Trophoblast cell (in vitro differentiated cells and primary cell): ENCODE measurements at regions not wholly inside any gene's neighbourhood (a gene's known extent, or its start where the extent isn't known, plus 50 kb on each side); places are given as distances from the start of the nearest gene placed in this dataset.

Experiments
- DNase-seq, 2 donors: peaks; one replicate each; pipeline ENCODE4 v3.0.0-alpha.2; 2016
- H2AFZ ChIP-seq: 2 replicates; pipeline ENCODE4 v1.6.1; 2013; ENCODE audit warnings: low read length, moderate library complexity, mild to moderate bottlenecking; ENCODE audit not compliant: insufficient read depth, poor library complexity
- H2AK5ac ChIP-seq: 2 replicates; pipeline ENCODE4 v1.6.1; 2013; ENCODE audit warnings: mild to moderate bottlenecking, low read length
- H2BK120ac ChIP-seq: 2 replicates; pipeline ENCODE4 v1.6.1; 2013; ENCODE audit warnings: low read length, mild to moderate bottlenecking, moderate library complexity; ENCODE audit not compliant: insufficient read depth, poor library complexity
- H2BK12ac ChIP-seq: 2 replicates; pipeline ENCODE4 v1.6.1; 2013; ENCODE audit warnings: mild to moderate bottlenecking, low read length, moderate library complexity
- H2BK5ac ChIP-seq: 2 replicates; pipeline ENCODE4 v1.6.1; 2013; ENCODE audit warnings: low read length, low read depth, moderate library complexity, mild to moderate bottlenecking; ENCODE audit not compliant: poor library complexity
- H3K14ac ChIP-seq: 2 replicates; pipeline ENCODE4 v1.6.1; 2013; ENCODE audit warnings: mild to moderate bottlenecking, low read length
- H3K18ac ChIP-seq: 2 replicates; pipeline ENCODE4 v1.6.1; 2013; ENCODE audit warnings: mild to moderate bottlenecking, low read length
- H3K23ac ChIP-seq: 2 replicates; pipeline ENCODE4 v1.6.1; 2013; ENCODE audit warnings: low read length
- H3K27ac ChIP-seq: 2 replicates; pipeline ENCODE4 v1.5.1; 2013; ENCODE audit warnings: low read depth, mild to moderate bottlenecking, inconsistent platforms, low read length, moderate library complexity
- H3K27me3 ChIP-seq: 2 replicates; pipeline ENCODE4 v1.6.1; 2013; ENCODE audit warnings: inconsistent platforms, mild to moderate bottlenecking, low read length, moderate library complexity; ENCODE audit not compliant: insufficient read depth
- H3K36me3 ChIP-seq, 2 experiments: 1 replicate in 1 of 2; 2 replicates in 1 of 2; pipeline ENCODE4 v1.6.1; 2013; ENCODE audit warnings: low read length in 2 of 2, mild to moderate bottlenecking in 2 of 2, moderate library complexity in 1 of 2; ENCODE audit not compliant: insufficient read depth in 2 of 2, control insufficient read depth in 1 of 2
- H3K4ac ChIP-seq: 2 replicates; pipeline ENCODE4 v1.6.1; 2013; ENCODE audit warnings: low read depth, mild to moderate bottlenecking, low read length, moderate library complexity
- H3K4me1 ChIP-seq, 2 experiments: 1 replicate in 1 of 2; 2 replicates in 1 of 2; pipeline ENCODE4 v1.6.1; 2013; ENCODE audit warnings: low read length in 2 of 2, mild to moderate bottlenecking in 2 of 2, moderate library complexity in 1 of 2; ENCODE audit not compliant: insufficient read depth in 2 of 2, control insufficient read depth in 1 of 2
- H3K4me2 ChIP-seq: 2 replicates; pipeline ENCODE4 v1.6.1; 2013; ENCODE audit warnings: inconsistent platforms, mild to moderate bottlenecking, low read length, moderate library complexity
- H3K4me3 ChIP-seq: 2 replicates; pipeline ENCODE4 v1.5.1; 2013; ENCODE audit warnings: mild to moderate bottlenecking, low read depth, low read length, inconsistent platforms
- H3K79me1 ChIP-seq: one replicate; pipeline ENCODE4 v1.6.1; 2013; ENCODE audit warnings: low read length
- H3K79me2 ChIP-seq: 2 replicates; pipeline ENCODE4 v1.6.1; 2013; ENCODE audit warnings: low read length, mild to moderate bottlenecking; ENCODE audit not compliant: control insufficient read depth, insufficient read depth, poor library complexity
- H3K9ac ChIP-seq: 2 replicates; pipeline ENCODE4 v1.6.1; 2013; ENCODE audit warnings: mild to moderate bottlenecking, low read length
- H3K9me3 ChIP-seq: 2 replicates; pipeline ENCODE4 v1.6.1; 2013; ENCODE audit warnings: low read depth, mild to moderate bottlenecking, control low read depth, inconsistent platforms, low read length; ENCODE audit not compliant: insufficient read depth
- H4K12ac ChIP-seq: 2 replicates; pipeline ENCODE4 v1.6.1; 2013; ENCODE audit warnings: low read depth, mild to moderate bottlenecking, low read length, moderate library complexity
- H4K8ac ChIP-seq: 2 replicates; pipeline ENCODE4 v1.6.1; 2013; ENCODE audit warnings: low read depth, mild to moderate bottlenecking, low read length, moderate library complexity
- H4K91ac ChIP-seq: one replicate; pipeline ENCODE4 v1.6.1; 2013; ENCODE audit warnings: low read depth, mild to moderate bottlenecking, low read length, moderate library complexity
- WGBS: extraction: QIAGEN DNeasy Blood & Tissue Kit; methylation state at CpG from one replicate; pipeline ENCODE4 v1.1.7; 2013; ENCODE audit warnings: missing lambda C conversion rate; ENCODE audit not compliant: insufficient read length, insufficient coverage; ENCODE audit errors: extremely low coverage; 5-methylcytosine and 5-hydroxymethylcytosine counted together

GRCh38 chr7:25642849-25643248 is 414.6 kb upstream of the NPVF start:
- no peak overlapping the region for H3K27ac ChIP-seq
- H3K9me3 ChIP-seq, result no peaks in the 10 kb centered on the region
- no peak overlapping the region for H2AFZ ChIP-seq
- no peak overlapping the region for H4K12ac ChIP-seq
- no peaks in the 10 kb centered on the region for H3K79me2 ChIP-seq
- H4K91ac ChIP-seq, result no peak overlapping the region
- no peak overlapping the region for H3K18ac ChIP-seq
- no peak overlapping the region for H2BK12ac ChIP-seq
- H4K8ac ChIP-seq, result no peak overlapping the region
- H3K79me1 ChIP-seq, result peaks cover 15% of the 10 kb centered on the region
- no peak overlapping the region for H3K23ac ChIP-seq
- H3K27me3 ChIP-seq, result no peaks in the 10 kb centered on the region
- no peak overlapping the region for H3K9ac ChIP-seq
- WGBS, result no CpG with 5 or more reads among the region's 3 CpGs
- H2BK5ac ChIP-seq, result no peak overlapping the region
- H2AK5ac ChIP-seq, result no peak overlapping the region
- peaks cover 2 to 8% of the 10 kb centered on the region in 2 experiments for H3K4me1 ChIP-seq
- H3K4ac ChIP-seq, result no peak overlapping the region
- H3K4me3 ChIP-seq, result no peak overlapping the region
- H3K36me3 ChIP-seq, result no peaks in the 10 kb centered on the region
- no peak overlapping the region for H3K4me2 ChIP-seq
- H2BK120ac ChIP-seq, result no peak overlapping the region
- DNase-seq, result no peak
- no peak overlapping the region for H3K14ac ChIP-seq

- no peak overlapping the region for H4K12ac ChIP-seq
- H2AFZ ChIP-seq, result no peak overlapping the region
- H2AK5ac ChIP-seq, result no peak overlapping the region
- peaks cover 2 to 8% of the 10 kb centered on the region in 2 experiments for H3K4me1 ChIP-seq
- no peaks in the 10 kb centered on the region for H3K36me3 ChIP-seq
- H2BK120ac ChIP-seq, result no peak overlapping the region
- H2BK5ac ChIP-seq, result no peak overlapping the region
- no peak overlapping the region for H4K8ac ChIP-seq
- H3K4ac ChIP-seq, result no peak overlapping the region
- no peak overlapping the region for H2BK12ac ChIP-seq
- no CpG with 5 or more reads among the region's 5 CpGs for WGBS
- no peak overlapping the region for H4K91ac ChIP-seq
- H3K4me2 ChIP-seq, result no peak overlapping the region
- no peak overlapping the region for H3K14ac ChIP-seq
- H3K79me1 ChIP-seq, result peaks cover 15% of the 10 kb centered on the region
- H3K79me2 ChIP-seq, result no peaks in the 10 kb centered on the region
- no peak overlapping the region for H3K27ac ChIP-seq
- H3K18ac ChIP-seq, result no peak overlapping the region
- no peak overlapping the region for H3K9ac ChIP-seq
- no peak overlapping the region for H3K23ac ChIP-seq
- no peaks in the 10 kb centered on the region for H3K27me3 ChIP-seq
- H3K9me3 ChIP-seq, result no peaks in the 10 kb centered on the region
- H3K4me3 ChIP-seq, result no peak overlapping the region
- DNase-seq, result no peak
These were observed 415.0 kb upstream of the NPVF start for GRCh38 chr7:25643286-25643685.

GRCh38 chr7:25643770-25644394 is 415.6 kb upstream of the NPVF start:
- Histone ChIP-seq H3K27me3 (no peaks in the 10 kb centered on the region), H3K9me3 (no peaks in the 10 kb centered on the region), H3K23ac (no peak overlapping the region), H2BK120ac (peak overlapping the region; percentile 15), H3K79me2 (no peaks in the 10 kb centered on the region), H4K91ac (peak overlapping the region; percentile 60), H2BK12ac (no peak overlapping the region), H3K4ac (no peak overlapping the region), H2AFZ (no peak overlapping the region), H3K4me2 (no peak overlapping the region), H3K27ac (no peak overlapping the region), H4K12ac (no peak overlapping the region), H3K4me3 (no peak overlapping the region), H3K4me1 (peaks cover 2 to 3% of the 10 kb centered on the region in 2 experiments), H3K36me3 (no peaks in the 10 kb centered on the region), H3K9ac (no peak overlapping the region), H3K14ac (no peak overlapping the region), H4K8ac (no peak overlapping the region), H3K79me1 (peaks cover 14% of the 10 kb centered on the region), H2AK5ac (no peak overlapping the region), H3K18ac (no peak overlapping the region), H2BK5ac (no peak overlapping the region)
- DNase-seq, result no peak
- no CpG with 5 or more reads among the region's 7 CpGs for WGBS

GRCh38 chr7:25646726-25647413 is 418.6 kb upstream of the NPVF start:
- Histone ChIP-seq H2AFZ (peak overlapping the region; percentile 6), H3K4me1 (peaks cover 0 to 2% of the 10 kb centered on the region in 2 experiments), H3K4me2 (no peak overlapping the region), H4K8ac (peak overlapping the region; percentile 17), H3K9me3 (no peaks in the 10 kb centered on the region), H4K91ac (peak overlapping the region; percentile 60), H3K36me3 (no peaks in the 10 kb centered on the region), H3K4me3 (no peak overlapping the region), H3K14ac (no peak overlapping the region), H3K9ac (no peak overlapping the region), H2BK120ac (peak overlapping the region; percentile 35), H3K18ac (peak overlapping the region; percentile 46), H3K79me2 (no peaks in the 10 kb centered on the region), H2BK5ac (peak overlapping the region; percentile 45), H2AK5ac (no peak overlapping the region), H2BK12ac (peak overlapping the region; percentile 93), H3K27me3 (no peaks in the 10 kb centered on the region), H3K79me1 (peaks cover 12% of the 10 kb centered on the region), H3K23ac (no peak overlapping the region), H3K27ac (peak overlapping the region; percentile 28), H4K12ac (no peak overlapping the region), H3K4ac (peak overlapping the region; percentile 6)
- no peak for DNase-seq
- WGBS, result no CpG with 5 or more reads among the region's 6 CpGs
